ENCODE measurements at regions not wholly inside any gene's neighbourhood (a gene's known extent, or its start where the extent isn't known, plus 50 kb on each side); places are given as distances from the start of the nearest gene placed in this dataset.

DNA sequence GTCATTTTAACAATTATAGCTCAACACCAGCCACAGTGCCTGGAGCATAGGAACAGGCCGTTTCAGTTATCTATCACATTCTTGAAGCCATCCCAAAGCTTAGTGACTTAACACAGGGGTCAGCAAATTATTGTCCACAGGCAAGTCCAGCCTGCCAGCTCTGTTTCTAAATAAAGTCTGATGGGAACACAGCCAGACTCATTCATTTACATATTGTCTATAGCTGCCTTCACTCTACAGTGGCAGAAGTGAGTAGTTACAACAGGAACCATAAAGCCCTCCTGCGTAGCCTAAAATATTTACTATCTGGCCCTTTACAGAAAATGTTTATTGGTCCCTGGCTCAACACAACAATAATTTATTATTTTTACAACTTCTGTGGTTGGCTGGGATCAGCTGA lies 407.5 kb upstream of the AUTS2 start:
- TF ChIP-seq EZH2phosphoT487 (IDR thresholded peaks at IDR 0.05; ENCODE audit: insufficient read depth, low read depth) = no peak
- TF ChIP-seq EZH2 (IDR thresholded peaks at IDR 0.05; ENCODE audit: insufficient read depth, poor library complexity, severe bottlenecking) = no peak

Data from GM23248 (cell line).